H1 (cell line): ENCODE measurements at regions not wholly inside any gene's neighbourhood (a gene's known extent, or its start where the extent isn't known, plus 50 kb on each side); places are given as distances from the start of the nearest gene placed in this dataset.

Experiments used
- CTCF ChIA-PET: fragments of 300-600 bp; sonication (Branson Sonifier 250); formaldehyde crosslinking; loops from one replicate; lab custom pipeline; 2021; ENCODE audit not compliant: partially characterized antibody; lab: Charles Lee
- POLR2A ChIA-PET: fragments of 300-600 bp; sonication (Branson Sonifier 250); formaldehyde crosslinking; loops from one replicate; lab custom pipeline; 2021; ENCODE audit warnings: inconsistent platforms; ENCODE audit not compliant: partially characterized antibody; lab: Charles Lee
- DNase-seq, 2 experiments: peaks; one replicate each; pipeline versions ENCODE4 v3.0.0 to v3.0.0-alpha.2; 2010 to 2022; ENCODE audit warnings: low spot score in 2 of 2, low read depth in 1 of 2, mixed read lengths in 1 of 2
- FAIRE-seq: peaks from 2 replicates; lab custom pipeline; 2011; peaks lifted over from hg19 to GRCh38; lab: Jason Lieb, UNC
- H2AFZ ChIP-seq: 2 replicates; pipeline ENCODE4 v1.8.1; 2012; ENCODE audit warnings: low read length, inconsistent platforms
- H2AK5ac ChIP-seq: 2 replicates; pipeline ENCODE4 v1.6.1; 2013; ENCODE audit warnings: low read depth, low read length
- H2BK120ac ChIP-seq: replicated peaks from 2 replicates; pipeline ENCODE3; 2013; ENCODE audit warnings: low read depth, low read length, inconsistent platforms
- H2BK12ac ChIP-seq: 2 replicates; pipeline ENCODE4 v1.6.1; 2013; ENCODE audit warnings: low read depth, low read length
- H2BK15ac ChIP-seq: 2 replicates; pipeline ENCODE4 v1.6.1; 2013; ENCODE audit warnings: low read length
- H2BK20ac ChIP-seq: 2 replicates; pipeline ENCODE4 v1.6.1; 2013; ENCODE audit warnings: low read length
- H2BK5ac ChIP-seq: 2 replicates; pipeline ENCODE4 v1.6.1; 2013; ENCODE audit warnings: low read depth, low read length
- H3K14ac ChIP-seq: 2 replicates; pipeline ENCODE4 v1.6.1; 2013; ENCODE audit warnings: inconsistent platforms; ENCODE audit not compliant: insufficient read length
- H3K18ac ChIP-seq: 2 replicates; pipeline ENCODE4 v1.6.1; 2013; ENCODE audit warnings: low read length; ENCODE audit errors: extremely low read depth
- H3K23ac ChIP-seq: 2 replicates; pipeline ENCODE4 v1.6.1; 2013; ENCODE audit warnings: inconsistent platforms; ENCODE audit not compliant: insufficient read length
- H3K23me2 ChIP-seq: 2 replicates; pipeline ENCODE4 v1.6.1; 2013; ENCODE audit warnings: low read depth, low read length
- H3K27ac ChIP-seq: 2 replicates; pipeline ENCODE4 v1.6.1; 2011; ENCODE audit warnings: low read depth, low read length, inconsistent platforms
- H3K27me3 ChIP-seq, 4 experiments: replicated peaks in 1 of 4; 1 replicate in 1 of 4; 2 replicates in 3 of 4; pipeline versions ENCODE4 v1.6.1 to v1.8.1; 2011 to 2013; ENCODE audit warnings: low read length in 3 of 4, mild to moderate bottlenecking in 3 of 4, inconsistent platforms in 2 of 4, mixed read lengths in 2 of 4, moderate library complexity in 1 of 4; ENCODE audit not compliant: control insufficient read depth in 3 of 4, insufficient read depth in 3 of 4; ENCODE audit errors: extremely low read depth in 1 of 4
- H3K36me3 ChIP-seq, 4 experiments: 2 replicates each; pipeline versions ENCODE4 v1.6.1 to v1.8.1; 2011 to 2013; ENCODE audit warnings: mild to moderate bottlenecking in 4 of 4, low read length in 3 of 4, moderate library complexity in 2 of 4, control low read depth in 1 of 4, inconsistent platforms in 1 of 4; ENCODE audit not compliant: insufficient read depth in 4 of 4, control insufficient read depth in 2 of 4
- H3K4ac ChIP-seq: replicated peaks from 2 replicates; pipeline ENCODE3; 2013; ENCODE audit warnings: low read length, low read depth, mixed read lengths, inconsistent platforms; ENCODE audit not compliant: insufficient read length
- H3K4me1 ChIP-seq, 4 experiments: replicated peaks in 1 of 4; 1 replicate in 1 of 4; 2 replicates in 3 of 4; pipeline versions ENCODE4 v1.6.1 to v1.8.1; 2011 to 2013; ENCODE audit warnings: low read length in 3 of 4, inconsistent platforms in 2 of 4, mixed read lengths in 1 of 4; ENCODE audit not compliant: insufficient read depth in 4 of 4, control insufficient read depth in 3 of 4
- H3K4me2 ChIP-seq, 2 experiments: 2 replicates each; pipeline versions ENCODE4 v1.6.1 to v1.8.1; 2011 to 2013; ENCODE audit warnings: low read depth in 2 of 2, low read length in 2 of 2, control low read depth in 1 of 2, inconsistent platforms in 1 of 2, mild to moderate bottlenecking in 1 of 2; ENCODE audit not compliant: insufficient read depth in 1 of 2
- H3K4me3 ChIP-seq, 4 experiments: fragments of 200-600, 300-600 bp in 1 of 4; sonication (generic), shearing (Covaris generic), sonication (Bioruptor Twin) in 1 of 4; 2 replicates each; pipeline versions ENCODE4 v1.5.1 to v1.8.1; 2011 to 2016; ENCODE audit warnings: low read length in 4 of 4, low read depth in 3 of 4, control low read depth in 2 of 4, inconsistent platforms in 2 of 4, mild to moderate bottlenecking in 2 of 4, mixed read lengths in 1 of 4, moderate library complexity in 1 of 4; ENCODE audit not compliant: insufficient read depth in 2 of 4; ENCODE audit errors: extremely low read depth in 1 of 4
- H3K56ac ChIP-seq: replicated peaks from 2 replicates; pipeline ENCODE3; 2013; ENCODE audit warnings: low read depth, mild to moderate bottlenecking, mixed read lengths, low read length, inconsistent platforms; ENCODE audit not compliant: insufficient read length
- H3K79me1 ChIP-seq: 2 replicates; pipeline ENCODE4 v1.6.1; 2013; ENCODE audit warnings: low read depth, low read length, control low read depth
- H3K79me2 ChIP-seq, 2 experiments: 2 replicates each; pipeline versions ENCODE4 v1.6.1 to v1.8.1; 2012 to 2013; ENCODE audit warnings: low read length in 2 of 2, mild to moderate bottlenecking in 2 of 2, inconsistent platforms in 1 of 2; ENCODE audit not compliant: insufficient read depth in 2 of 2, control insufficient read depth in 1 of 2
- H3K9ac ChIP-seq, 4 experiments: replicated peaks in 1 of 4; 1 replicate in 1 of 4; 2 replicates in 3 of 4; pipeline versions ENCODE4 v1.6.1 to v1.8.1; 2011 to 2013; ENCODE audit warnings: low read depth in 3 of 4, low read length in 3 of 4, control low read depth in 2 of 4, mild to moderate bottlenecking in 2 of 4, moderate library complexity in 2 of 4, inconsistent platforms in 1 of 4; ENCODE audit errors: extremely low read depth in 1 of 4
- H3K9me3 ChIP-seq, 2 experiments: 2 replicates each; pipeline versions ENCODE4 v1.6.1 to v1.8.1; 2012 to 2013; ENCODE audit warnings: mild to moderate bottlenecking in 2 of 2, moderate library complexity in 2 of 2, control low read depth in 1 of 2, inconsistent platforms in 1 of 2, low read depth in 1 of 2, low read length in 1 of 2, mixed read lengths in 1 of 2; ENCODE audit not compliant: insufficient read depth in 2 of 2
- H4K20me1 ChIP-seq, 2 experiments: replicated peaks in 1 of 2; 2 replicates each; pipeline versions ENCODE3 to v1.8.1; 2011 to 2013; ENCODE audit warnings: inconsistent platforms in 2 of 2, low read length in 2 of 2, mild to moderate bottlenecking in 1 of 2; ENCODE audit not compliant: insufficient read depth in 2 of 2, control insufficient read depth in 1 of 2
- H4K5ac ChIP-seq: 2 replicates; pipeline ENCODE4 v1.6.1; 2013; ENCODE audit warnings: low read length, low read depth, mixed read lengths, inconsistent platforms; ENCODE audit not compliant: insufficient read length
- H4K8ac ChIP-seq: 2 replicates; pipeline ENCODE4 v1.8.0; 2013; ENCODE audit warnings: mild to moderate bottlenecking, moderate library complexity, low read length, inconsistent platforms; ENCODE audit not compliant: insufficient read depth; ENCODE audit errors: extremely low read depth
- H4K91ac ChIP-seq: replicated peaks from 2 replicates; pipeline ENCODE3; 2013; ENCODE audit warnings: low read length, mixed read lengths, inconsistent platforms; ENCODE audit not compliant: insufficient read length
- BACH1 ChIP-seq: IDR thresholded peaks from 2 replicates; pipeline ENCODE4 v1.6.1; 2012; ENCODE audit warnings: low read length, improper control_type of control experiment
- CHD1 ChIP-seq: IDR thresholded peaks from 2 replicates; pipeline ENCODE4 v1.6.1; 2012; ENCODE audit warnings: low read depth, low read length, improper control_type of control experiment
- FOSL1 ChIP-seq: IDR thresholded peaks from 2 replicates; pipeline ENCODE4 v1.6.1; 2011; ENCODE audit warnings: mild to moderate bottlenecking, low read depth, low read length, moderate library complexity; ENCODE audit not compliant: insufficient read depth
- GTF2F1 ChIP-seq: IDR thresholded peaks from 2 replicates; pipeline ENCODE4 v1.6.1; 2012; ENCODE audit warnings: low read depth, low read length, improper control_type of control experiment, borderline replicate concordance
- KDM5A ChIP-seq: fragments of 200-600 bp; IDR thresholded peaks from 2 replicates; pipeline ENCODE4 v1.7.1; 2012; ENCODE audit warnings: mild to moderate bottlenecking, low read length, inconsistent platforms, mixed read lengths
- MAFK ChIP-seq: IDR thresholded peaks from 2 replicates; pipeline ENCODE4 v1.6.1; 2012; ENCODE audit warnings: low read depth, mild to moderate bottlenecking, improper control_type of control experiment, low read length
- NRF1 ChIP-seq: IDR thresholded peaks from 2 replicates; pipeline ENCODE4 v1.6.1; 2011; ENCODE audit warnings: mild to moderate bottlenecking, low read depth, low read length, improper control_type of control experiment
- SP1 ChIP-seq: IDR thresholded peaks from 2 replicates; pipeline ENCODE4 v1.6.1; 2011; ENCODE audit warnings: low read depth, low read length
- TCF12 ChIP-seq: IDR thresholded peaks from 2 replicates; pipeline ENCODE4 v1.6.1; 2011; ENCODE audit warnings: low read depth, mild to moderate bottlenecking, low read length
- YY1 ChIP-seq: IDR thresholded peaks from 2 replicates; pipeline ENCODE4 v1.6.1; 2011; ENCODE audit warnings: low read depth, mild to moderate bottlenecking, low read length
- WGBS, 2 experiments: shearing (Covaris generic) in 1 of 2; methylation state at CpG; one replicate each; pipeline versions ENCODE4 v1.1.6 to v1.1.7; 2013 to 2015; ENCODE audit warnings: low lambda C conversion rate in 2 of 2, mixed read lengths in 2 of 2, inconsistent platforms in 1 of 2, low coverage in 1 of 2, missing lambda C conversion rate in 1 of 2; ENCODE audit not compliant: insufficient replicate concordance in 2 of 2, insufficient coverage in 1 of 2, insufficient read length in 1 of 2; ENCODE audit errors: extremely low coverage in 1 of 2, missing lambda C conversion rate in 1 of 2; 5-methylcytosine and 5-hydroxymethylcytosine counted together

DNA sequence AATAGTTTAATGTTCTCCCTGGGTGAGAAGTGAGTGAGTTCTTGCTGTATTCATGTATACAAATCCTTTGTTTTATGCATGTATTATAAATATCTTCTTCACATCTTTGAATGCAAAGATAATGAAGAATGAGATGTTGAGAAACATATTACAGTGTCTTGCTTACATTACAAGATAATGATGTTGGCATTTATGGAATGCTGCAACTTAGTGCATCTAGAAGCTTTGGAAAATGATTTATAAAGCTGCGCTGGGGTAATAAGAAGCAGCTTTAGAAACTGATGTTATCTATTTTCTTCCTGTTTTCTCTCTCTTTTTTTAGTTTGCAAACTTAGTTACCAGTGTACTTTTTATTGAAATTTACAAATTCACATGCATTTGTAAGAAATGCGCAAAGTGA lies 673.4 kb downstream of the KCTD16 start:
- Histone ChIP-seq H3K18ac (no peak overlapping the region), H3K9ac (no peak overlapping the region), H3K23ac (no peak overlapping the region), H4K91ac (no peak overlapping the region), H2BK20ac (no peak overlapping the region), H2BK5ac (no peak overlapping the region), H4K20me1 (no peaks in the 10 kb centered on the region), H2BK120ac (no peak overlapping the region), H3K4me2 (no peak overlapping the region), H3K14ac (no peak overlapping the region), H2BK15ac (no peak overlapping the region), H2BK12ac (no peak overlapping the region), H2AK5ac (no peak overlapping the region), H3K23me2 (no peaks in the 10 kb centered on the region; the same call in 1 of the 2 replicates), H3K27me3 (no peaks in the 10 kb centered on the region), H3K4ac (no peak overlapping the region), H3K36me3 (no peaks in the 10 kb centered on the region), H2AFZ (no peak overlapping the region), H4K8ac (no peak overlapping the region), H3K9me3 (no peaks in the 10 kb centered on the region), H3K56ac (no peak overlapping the region), H3K27ac (no peak overlapping the region), H3K79me1 (no peaks in the 10 kb centered on the region), H4K5ac (no peak overlapping the region), H3K4me3 (no peak overlapping the region), H3K4me1 (no peaks in the 10 kb centered on the region; a peak in 1 of 7 replicates), H3K79me2 (no peaks in the 10 kb centered on the region)
- FAIRE-seq, result no peak
- ChIA-PET POLR2A (no interaction called here), CTCF (interaction anchor here (1.0 kb wide), 1 partner anchor 22 kb away, joined by 3 read pairs; no protein-coding TSS in a partner anchor)
- TF ChIP-seq MAFK (no peak), BACH1 (no peak), TCF12 (no peak), KDM5A (no peak), GTF2F1 (no peak), YY1 (no peak), CHD1 (no peak), FOSL1 (no peak), SP1 (no peak), NRF1 (no peak)
- no peak for DNase-seq
- WGBS, 2 experiments, result 95% methylated on average over 2 of the region's 2 CpGs; no CpG with 5 or more reads in 1 of the 2 experiments
